ENCODE measurements at regions not wholly inside any gene's neighbourhood (a gene's known extent, or its start where the extent isn't known, plus 50 kb on each side); places are given as distances from the start of the nearest gene placed in this dataset.

DNA sequence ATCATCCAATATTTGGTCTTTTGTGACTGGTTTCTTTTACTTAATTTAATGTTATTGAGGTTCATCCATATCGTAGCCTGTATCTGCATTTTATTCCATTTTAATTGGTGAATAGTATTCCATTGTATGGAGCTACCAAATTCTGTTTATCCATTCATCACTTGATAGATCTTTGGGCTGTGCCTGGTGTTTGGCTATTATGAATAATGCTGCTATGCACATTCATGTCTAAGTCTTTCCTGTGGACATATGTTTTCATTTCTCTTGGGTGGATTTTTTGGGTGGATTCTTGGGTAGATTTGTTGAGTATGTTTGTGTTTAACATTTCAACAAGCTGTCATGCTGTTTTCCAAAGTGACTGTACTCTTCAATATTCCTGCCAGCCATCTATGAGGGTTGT, 52.5 kb upstream of the NEDD4L start:
- Histone ChIP-seq H3F3A (ENCODE audit: insufficient read depth) (no peaks in the 10 kb centered on the region), H4K20me1 (ENCODE audit: insufficient read depth) (no peaks in the 10 kb centered on the region), H3K36me3 (ENCODE audit: low read depth) (no peaks in the 10 kb centered on the region), H3K27ac (no peak overlapping the region), H3K4me1 (ENCODE audit: insufficient read depth) (no peaks in the 10 kb centered on the region), H3K9me3 (ENCODE audit: low read depth) (no peaks in the 10 kb centered on the region), H3K27me3 (replicated peaks; ENCODE audit: insufficient read depth) (peaks cover 15% of the 10 kb centered on the region; the same call in 1 of the 2 replicates), H3K9ac (no peak overlapping the region), H2AFZ (no peak overlapping the region), H3K79me2 (ENCODE audit: insufficient read depth) (no peaks in the 10 kb centered on the region), H3K9me2 (ENCODE audit: insufficient read depth) (no peaks in the 10 kb centered on the region), H3K4me3 (no peak overlapping the region), H3K4me2 (ENCODE audit: unreplicated experiment) (no peak overlapping the region)
- in situ Hi-C loops (cut with MboI): no loop called here
- WGBS, 2 experiments (ENCODE audit: low coverage in 1 of 2, low lambda C conversion rate in 2 of 2, missing lambda C conversion rate in 2 of 2): 41 to 67% methylated on average over 1 of the region's 1 CpG
- TF ChIP-seq EZH2phosphoT487 (IDR thresholded peaks at IDR 0.05; ENCODE audit: insufficient read depth, low read depth) (no peak), EZH2 (IDR thresholded peaks at IDR 0.05; ENCODE audit: insufficient read depth, poor library complexity, severe bottlenecking) (no peak)
- no peak for DNase-seq

- 63% methylated on average over 8 of the region's 8 CpGs for WGBS, 2 experiments (ENCODE audit: low coverage in 1 of 2, low lambda C conversion rate in 2 of 2, missing lambda C conversion rate in 2 of 2)
Measured at GRCh38 chr18:57989536-57989935, 54.5 kb upstream of the NEDD4L start.

DNA sequence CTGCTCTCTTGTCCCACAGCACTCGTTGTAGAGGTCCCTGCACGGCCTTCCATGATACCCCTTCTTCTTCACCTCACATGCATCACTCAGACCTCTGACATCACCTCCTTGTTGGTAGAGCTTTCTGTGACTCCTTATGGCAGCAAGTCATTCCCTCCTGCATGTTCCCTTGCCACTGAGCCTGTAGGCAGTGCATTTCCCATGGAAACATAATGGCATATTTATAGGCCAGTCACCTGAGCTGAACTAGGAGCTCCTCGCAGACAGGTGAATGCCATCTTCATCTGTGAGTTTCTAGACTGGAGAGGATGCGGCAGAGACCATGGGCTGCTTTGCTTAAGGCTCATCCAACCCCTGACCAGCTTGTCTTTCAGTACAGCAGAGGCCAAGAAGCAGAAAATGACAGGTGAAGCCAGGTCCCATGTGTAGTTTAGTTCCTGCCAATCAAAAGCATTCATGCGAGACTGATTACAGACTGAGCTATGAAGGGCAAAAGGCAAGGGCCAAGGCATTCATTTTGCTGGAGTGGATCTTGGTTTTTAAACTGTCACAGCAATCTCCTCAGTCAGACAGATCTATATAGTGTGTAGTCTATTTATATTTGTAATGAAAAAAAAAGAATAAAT, 59.4 kb upstream of the NEDD4L start:
- Histone ChIP-seq H3K4me2 (ENCODE audit: unreplicated experiment) (no peak overlapping the region), H3F3A (ENCODE audit: insufficient read depth) (no peaks in the 10 kb centered on the region), H3K27ac (no peak overlapping the region), H3K4me1 (ENCODE audit: insufficient read depth) (no peaks in the 10 kb centered on the region), H4K20me1 (ENCODE audit: insufficient read depth) (no peaks in the 10 kb centered on the region), H3K27me3 (replicated peaks; ENCODE audit: insufficient read depth) (peaks cover 44% of the 10 kb centered on the region), H2AFZ (no peak overlapping the region), H3K36me3 (ENCODE audit: low read depth) (no peaks in the 10 kb centered on the region), H3K9ac (no peak overlapping the region), H3K9me3 (ENCODE audit: low read depth) (no peaks in the 10 kb centered on the region), H3K4me3 (no peak overlapping the region), H3K79me2 (ENCODE audit: insufficient read depth) (no peaks in the 10 kb centered on the region), H3K9me2 (ENCODE audit: insufficient read depth) (no peaks in the 10 kb centered on the region)
- TF ChIP-seq EZH2phosphoT487 (IDR thresholded peaks at IDR 0.05; ENCODE audit: insufficient read depth, low read depth) (no peak), EZH2 (IDR thresholded peaks at IDR 0.05; ENCODE audit: insufficient read depth, poor library complexity, severe bottlenecking) (no peak)
- 48 to 57% methylated on average over 5 of the region's 5 CpGs for WGBS, 2 experiments (ENCODE audit: low coverage in 1 of 2, low lambda C conversion rate in 2 of 2, missing lambda C conversion rate in 2 of 2)
- in situ Hi-C loops (cut with MboI): no loop called here
- DNase-seq: no peak

More at GRCh38 chr18:57989536-57989935, 54.5 kb upstream of the NEDD4L start:
- Histone ChIP-seq H3K4me2 (ENCODE audit: unreplicated experiment) (no peak overlapping the region), H3K79me2 (ENCODE audit: insufficient read depth) (no peaks in the 10 kb centered on the region), H3K27me3 (replicated peaks; ENCODE audit: insufficient read depth) (0 out of 2 replicates have a peak, but pooled peaks cover 15% of the 10 kb centered on the region), H3F3A (ENCODE audit: insufficient read depth) (no peaks in the 10 kb centered on the region), H3K9ac (no peak overlapping the region), H2AFZ (no peak overlapping the region), H3K36me3 (ENCODE audit: low read depth) (no peaks in the 10 kb centered on the region), H3K9me2 (ENCODE audit: insufficient read depth) (no peaks in the 10 kb centered on the region), H3K4me1 (ENCODE audit: insufficient read depth) (no peaks in the 10 kb centered on the region), H3K9me3 (ENCODE audit: low read depth) (no peaks in the 10 kb centered on the region), H3K4me3 (no peak overlapping the region), H3K27ac (no peak overlapping the region), H4K20me1 (ENCODE audit: insufficient read depth) (no peaks in the 10 kb centered on the region)
- no peak for TF ChIP-seq EZH2phosphoT487 (IDR thresholded peaks at IDR 0.05; ENCODE audit: insufficient read depth, low read depth)
- no peak for TF ChIP-seq EZH2 (IDR thresholded peaks at IDR 0.05; ENCODE audit: insufficient read depth, poor library complexity, severe bottlenecking)
- no peak for DNase-seq
- in situ Hi-C loops (cut with MboI): no loop called here

DNA sequence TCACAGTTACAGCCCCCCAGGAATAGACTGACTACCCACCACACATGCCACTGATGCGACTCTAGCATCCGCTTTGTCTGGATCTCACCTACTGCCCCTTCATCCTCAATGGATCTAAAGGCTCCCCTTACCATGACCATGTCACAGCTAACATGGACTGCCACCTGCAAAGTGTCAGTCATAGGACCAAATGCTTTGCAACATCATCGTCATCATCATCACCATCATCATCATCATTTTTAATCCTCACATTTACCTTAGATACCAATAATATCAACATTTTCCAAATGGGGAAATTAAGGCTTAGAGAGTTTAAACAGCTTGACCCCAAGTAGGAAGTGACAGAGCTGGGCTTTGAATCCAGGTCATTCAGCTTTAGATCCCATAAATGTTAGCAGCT, 60.1 kb upstream of the NEDD4L start:
- no peaks in the 10 kb centered on the region for H3K36me3 ChIP-seq (ENCODE audit: low read depth)
- no peaks in the 10 kb centered on the region for H3F3A ChIP-seq (ENCODE audit: insufficient read depth)
- in situ Hi-C loops (cut with MboI): no loop called here
- no peaks in the 10 kb centered on the region for H3K79me2 ChIP-seq (ENCODE audit: insufficient read depth)
- H2AFZ ChIP-seq: no peak overlapping the region
- no peak overlapping the region for H3K27ac ChIP-seq
- no peaks in the 10 kb centered on the region for H3K9me3 ChIP-seq (ENCODE audit: low read depth)
- H3K9ac ChIP-seq: no peak overlapping the region
- 86 to 89% methylated on average over 3 of the region's 3 CpGs for WGBS, 2 experiments (ENCODE audit: low coverage in 1 of 2, low lambda C conversion rate in 2 of 2, missing lambda C conversion rate in 2 of 2)
- H3K4me2 ChIP-seq (ENCODE audit: unreplicated experiment): no peak overlapping the region
- H3K4me3 ChIP-seq: no peak overlapping the region
- no peaks in the 10 kb centered on the region for H4K20me1 ChIP-seq (ENCODE audit: insufficient read depth)
- H3K4me1 ChIP-seq (ENCODE audit: insufficient read depth): no peaks in the 10 kb centered on the region
- DNase-seq: no peak
- H3K9me2 ChIP-seq (ENCODE audit: insufficient read depth): no peaks in the 10 kb centered on the region
- H3K27me3 ChIP-seq (replicated peaks; ENCODE audit: insufficient read depth): peaks cover 43% of the 10 kb centered on the region
- no peak for TF ChIP-seq EZH2 (IDR thresholded peaks at IDR 0.05; ENCODE audit: insufficient read depth, poor library complexity, severe bottlenecking)
- no peak for TF ChIP-seq EZH2phosphoT487 (IDR thresholded peaks at IDR 0.05; ENCODE audit: insufficient read depth, low read depth)

Data from GM23248 (cell line).